ENCODE measurements at regions not wholly inside any gene's neighbourhood (a gene's known extent, or its start where the extent isn't known, plus 50 kb on each side); places are given as distances from the start of the nearest gene placed in this dataset.
"Not testable (repeated sequence)": the region's sequence is repeated elsewhere in the genome, so short reads cannot be mapped to it uniquely, and the experiment has no call there.

GRCh38 chr11:23923357-23923756 lies 573.5 kb upstream of the LUZP2 start:
- intact Hi-C loops (cut with DNase I; ENCODE audit: low total_unique reads): no loop called here
- no peaks in the 10 kb centered on the region for H3K9me3 ChIP-seq
- no peak for DNase-seq
- H3K4me3 ChIP-seq: no peak overlapping the region
- H3K27me3 ChIP-seq: no peaks in the 10 kb centered on the region
- no peaks in the 10 kb centered on the region for H3K36me3 ChIP-seq
- no peak for ATAC-seq
- H3K27ac ChIP-seq: no peak overlapping the region
- no peaks in the 10 kb centered on the region for H3K4me1 ChIP-seq
- TF ChIP-seq, protein P1, sequence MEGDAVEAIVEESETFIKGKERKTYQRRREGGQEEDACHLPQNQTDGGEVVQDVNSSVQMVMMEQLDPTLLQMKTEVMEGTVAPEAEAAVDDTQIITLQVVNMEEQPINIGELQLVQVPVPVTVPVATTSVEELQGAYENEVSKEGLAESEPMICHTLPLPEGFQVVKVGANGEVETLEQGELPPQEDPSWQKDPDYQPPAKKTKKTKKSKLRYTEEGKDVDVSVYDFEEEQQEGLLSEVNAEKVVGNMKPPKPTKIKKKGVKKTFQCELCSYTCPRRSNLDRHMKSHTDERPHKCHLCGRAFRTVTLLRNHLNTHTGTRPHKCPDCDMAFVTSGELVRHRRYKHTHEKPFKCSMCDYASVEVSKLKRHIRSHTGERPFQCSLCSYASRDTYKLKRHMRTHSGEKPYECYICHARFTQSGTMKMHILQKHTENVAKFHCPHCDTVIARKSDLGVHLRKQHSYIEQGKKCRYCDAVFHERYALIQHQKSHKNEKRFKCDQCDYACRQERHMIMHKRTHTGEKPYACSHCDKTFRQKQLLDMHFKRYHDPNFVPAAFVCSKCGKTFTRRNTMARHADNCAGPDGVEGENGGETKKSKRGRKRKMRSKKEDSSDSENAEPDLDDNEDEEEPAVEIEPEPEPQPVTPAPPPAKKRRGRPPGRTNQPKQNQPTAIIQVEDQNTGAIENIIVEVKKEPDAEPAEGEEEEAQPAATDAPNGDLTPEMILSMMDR (IDR thresholded peaks at IDR 0.05 in 4 of 5, conservative IDR thresholded peaks at IDR 0.05 in 1 of 5): no peak
- TF ChIP-seq POLR2A (IDR thresholded peaks at IDR 0.05): no peak
- in situ Hi-C loops (cut with MboI; ENCODE audit: low sequenced_read_pairs in 4 of 4): no loop called here

GRCh38 chr11:23924226-23924625 lies 572.6 kb upstream of the LUZP2 start:
- H3K4me1 ChIP-seq: no peaks in the 10 kb centered on the region
- H3K36me3 ChIP-seq: no peaks in the 10 kb centered on the region
- intact Hi-C loops (cut with DNase I; ENCODE audit: low total_unique reads) (no loop called here), in situ Hi-C loops (cut with MboI; ENCODE audit: low sequenced_read_pairs in 4 of 4) (no loop called here)
- no peak overlapping the region for H3K27ac ChIP-seq
- H3K27me3 ChIP-seq: no peaks in the 10 kb centered on the region
- TF ChIP-seq, protein P1 (IDR thresholded peaks at IDR 0.05 in 4 of 5, conservative IDR thresholded peaks at IDR 0.05 in 1 of 5): no peak
- no peak for TF ChIP-seq POLR2A (IDR thresholded peaks at IDR 0.05)
- ATAC-seq (no peak), DNase-seq (no peak)
- H3K4me3 ChIP-seq: no peak overlapping the region
- no peaks in the 10 kb centered on the region for H3K9me3 ChIP-seq

DNA sequence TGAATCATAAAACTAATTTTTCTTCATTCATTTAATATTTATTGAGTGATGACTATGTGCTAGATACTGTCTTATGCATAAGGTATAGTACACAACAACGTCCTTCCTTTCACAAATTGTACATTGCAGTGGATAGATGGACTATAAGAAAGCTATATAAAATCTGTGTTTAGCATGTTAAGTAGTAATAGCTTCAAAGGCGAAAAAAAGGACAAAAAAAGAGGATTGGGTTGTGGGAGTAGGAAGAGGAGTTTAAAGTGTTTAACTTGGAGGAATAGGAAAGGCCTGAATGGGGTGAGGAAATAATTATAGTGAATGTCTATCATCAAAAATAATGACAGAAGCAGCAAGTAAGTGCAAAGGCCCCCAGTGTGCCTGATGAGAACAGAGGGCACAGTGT lies 565.4 kb upstream of the LUZP2 start:
- Histone ChIP-seq H3K9me3 (no peaks in the 10 kb centered on the region), H3K27ac (no peak overlapping the region), H3K36me3 (no peaks in the 10 kb centered on the region), H3K27me3 (no peaks in the 10 kb centered on the region), H3K4me3 (no peak overlapping the region), H3K4me1 (no peaks in the 10 kb centered on the region)
- no peak for TF ChIP-seq POLR2A (IDR thresholded peaks at IDR 0.05)
- in situ Hi-C loops (cut with MboI; ENCODE audit: low sequenced_read_pairs in 4 of 4) (no loop called here), intact Hi-C loops (cut with DNase I; ENCODE audit: low total_unique reads) (no loop called here)
- no peak for DNase-seq
- no peak for ATAC-seq

DNA sequence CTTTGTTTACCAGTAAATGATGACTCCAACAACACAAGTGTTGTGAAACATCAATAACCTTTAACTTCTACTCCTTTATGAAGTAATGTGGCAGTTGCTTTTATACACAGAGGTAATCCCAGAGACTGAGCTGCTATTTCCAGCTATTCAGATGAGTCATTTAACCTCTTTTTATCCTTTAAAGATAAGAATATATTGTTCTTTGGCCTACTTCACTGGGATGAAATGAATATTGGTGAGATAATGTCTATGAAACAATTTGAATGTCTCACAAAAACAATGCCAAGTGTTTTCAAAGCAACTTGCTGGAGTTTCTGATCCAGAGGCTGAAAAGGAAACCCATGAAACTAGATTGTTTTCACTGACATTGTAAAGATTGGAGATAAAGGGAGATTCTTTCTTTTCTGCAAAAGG lies 564.4 kb upstream of the LUZP2 start:
- in situ Hi-C loops (cut with MboI; ENCODE audit: low sequenced_read_pairs in 4 of 4) (no loop called here), intact Hi-C loops (cut with DNase I; ENCODE audit: low total_unique reads) (no loop called here)
- ATAC-seq: no peak
- Histone ChIP-seq H3K4me1 (no peaks in the 10 kb centered on the region), H3K9me3 (no peaks in the 10 kb centered on the region), H3K27me3 (no peaks in the 10 kb centered on the region), H3K4me3 (no peak overlapping the region), H3K27ac (no peak overlapping the region), H3K36me3 (no peaks in the 10 kb centered on the region)
- no peak for TF ChIP-seq POLR2A (IDR thresholded peaks at IDR 0.05)
- TF ChIP-seq, protein P1 (IDR thresholded peaks at IDR 0.05 in 4 of 5, conservative IDR thresholded peaks at IDR 0.05 in 1 of 5): no peak
- no peak for DNase-seq

GRCh38 chr11:23933721-23934120 lies 563.1 kb upstream of the LUZP2 start:
- no peak for ATAC-seq
- no peaks in the 10 kb centered on the region for H3K36me3 ChIP-seq

DNA sequence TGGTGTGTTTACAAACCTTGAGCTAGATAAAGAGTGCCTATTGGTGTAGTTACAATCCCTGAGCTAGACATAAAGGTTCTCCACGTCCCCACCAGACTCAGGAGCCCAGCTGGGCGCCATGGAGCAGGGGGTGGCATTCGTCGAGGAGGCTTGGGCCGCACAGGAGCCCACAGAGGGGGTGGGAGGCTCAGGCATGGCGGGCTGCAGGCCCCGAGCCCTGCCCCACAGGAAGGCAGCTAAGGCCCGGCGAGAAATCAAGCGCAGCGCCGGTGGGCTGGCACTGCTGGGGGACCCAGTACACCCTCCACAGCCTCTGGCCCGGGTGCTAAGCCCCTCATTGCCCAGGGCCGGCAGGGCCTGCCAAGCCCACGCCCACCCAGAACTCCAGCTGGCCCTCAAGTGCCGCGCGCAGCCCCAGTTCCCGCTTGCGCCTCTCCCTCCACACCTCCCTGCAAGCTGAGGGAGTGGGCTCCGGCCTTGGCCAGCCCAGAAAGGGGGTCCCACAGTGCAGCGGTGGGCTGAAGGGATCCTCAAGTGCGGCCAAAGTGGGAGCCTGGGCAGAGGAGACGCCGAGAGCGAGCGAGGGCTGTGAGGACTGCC lies 562.1 kb upstream of the LUZP2 start:
- H3K4me1 ChIP-seq; H3K27ac ChIP-seq; DNase-seq; intact Hi-C loops (cut with DNase I; ENCODE audit: low total_unique reads); H3K27me3 ChIP-seq; H3K36me3 ChIP-seq; in situ Hi-C loops (cut with MboI; ENCODE audit: low sequenced_read_pairs in 4 of 4); ATAC-seq; H3K4me3 ChIP-seq; H3K9me3 ChIP-seq: not testable (repeated sequence)

More at GRCh38 chr11:23933721-23934120, 563.1 kb upstream of the LUZP2 start:
- intact Hi-C loops (cut with DNase I; ENCODE audit: low total_unique reads): no loop called here
- no peak overlapping the region for H3K27ac ChIP-seq
- H3K27me3 ChIP-seq: no peaks in the 10 kb centered on the region
- in situ Hi-C loops (cut with MboI; ENCODE audit: low sequenced_read_pairs in 4 of 4): no loop called here
- no peak for DNase-seq
- H3K4me1 ChIP-seq: no peaks in the 10 kb centered on the region
- no peak overlapping the region for H3K4me3 ChIP-seq
- no peak for TF ChIP-seq POLR2A (IDR thresholded peaks at IDR 0.05)
- TF ChIP-seq, protein P1 (IDR thresholded peaks at IDR 0.05 in 4 of 5, conservative IDR thresholded peaks at IDR 0.05 in 1 of 5): no peak
- no peaks in the 10 kb centered on the region for H3K9me3 ChIP-seq

GRCh38 chr11:23942117-23942815 lies 554.6 kb upstream of the LUZP2 start:
- intact Hi-C loops (cut with DNase I; ENCODE audit: low total_unique reads); H3K9me3 ChIP-seq; H3K36me3 ChIP-seq; DNase-seq; H3K4me1 ChIP-seq; H3K4me3 ChIP-seq; in situ Hi-C loops (cut with MboI; ENCODE audit: low sequenced_read_pairs in 4 of 4); ATAC-seq; H3K27me3 ChIP-seq; H3K27ac ChIP-seq: not testable (repeated sequence)
